RWPE1 (cell line): ENCODE measurements at regions not wholly inside any gene's neighbourhood (a gene's known extent, or its start where the extent isn't known, plus 50 kb on each side); places are given as distances from the start of the nearest gene placed in this dataset.

Source experiments
- CTCF ChIA-PET: fragments of 350-600 bp; sonication (Branson Sonifier 250); formaldehyde crosslinking; extraction: SDS; loops from one replicate; lab custom pipeline; 2021; lab: Yijun Ruan, JAX
- POLR2A ChIA-PET: fragments of 400-600 bp; formaldehyde crosslinking; extraction: SDS; loops from one replicate; lab custom pipeline; 2020; ENCODE audit warnings: antibody characterized with exemption; ENCODE audit not compliant: low non-redundant PET; lab: Yijun Ruan, JAX
- DNase-seq: peaks from one replicate; pipeline ENCODE4 v3.0.0; 2012; ENCODE audit warnings: low spot score
- H3K27ac ChIP-seq: fragments of 450-650 bp; 2 replicates; pipeline ENCODE4 v1.5.1; 2017
- CTCF ChIP-seq: fragments of 450-650 bp; conservative IDR thresholded peaks from 2 replicates; pipeline ENCODE4 v1.5.1; 2017; ENCODE audit warnings: low read depth, mild to moderate bottlenecking

DNA sequence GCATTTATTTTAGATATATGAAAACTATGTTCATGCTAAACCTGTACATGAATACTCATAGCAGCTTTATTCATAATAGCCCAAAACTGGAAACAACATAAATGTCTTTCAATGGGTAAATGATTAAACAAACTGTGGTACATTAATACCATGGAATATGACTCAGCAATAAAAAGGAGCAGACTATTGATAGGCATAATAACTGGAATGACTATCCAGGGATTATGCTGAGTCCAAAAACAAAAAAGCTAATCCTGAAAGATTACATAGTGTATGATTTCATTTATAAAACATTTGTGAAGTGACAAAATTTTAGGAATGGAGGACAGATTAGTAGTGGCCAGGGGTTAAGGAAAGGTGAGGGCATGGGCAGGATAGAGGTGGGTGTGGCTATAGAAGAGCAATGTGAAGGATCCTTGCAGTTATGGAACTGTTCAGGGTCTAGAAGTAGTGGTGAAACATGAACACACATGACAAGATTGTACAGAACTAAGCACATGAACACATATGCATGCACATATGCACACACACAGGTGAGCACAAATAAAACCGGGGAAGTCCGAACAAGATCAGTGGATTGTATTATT lies 61.1 kb upstream of the CDKN3 start:
- ChIA-PET POLR2A (no interaction called here), CTCF (no interaction called here)
- TF ChIP-seq CTCF, result no peak
- no peak for DNase-seq
- no peak overlapping the region for H3K27ac ChIP-seq

DNA sequence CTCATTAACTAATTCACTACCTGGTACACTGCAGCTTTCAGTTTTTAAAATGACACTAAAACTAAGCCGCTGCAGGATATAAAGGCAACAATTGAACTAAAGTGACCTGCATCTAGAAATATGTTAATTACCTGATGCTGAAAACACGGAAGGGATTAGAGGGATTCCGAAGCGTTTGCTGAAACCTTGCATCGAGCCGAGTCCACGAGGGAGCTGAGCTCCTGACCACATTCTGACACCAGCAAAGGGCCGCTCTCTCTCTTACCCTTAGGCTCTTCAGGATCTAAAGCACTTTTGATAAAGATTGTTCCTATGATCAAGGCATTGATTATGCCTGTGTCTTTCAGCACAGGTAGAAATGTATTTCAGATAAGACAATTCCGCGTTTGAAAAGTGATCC lies 59.5 kb upstream of the CDKN3 start:
- H3K27ac ChIP-seq, result no peak overlapping the region
- ChIA-PET POLR2A (no interaction called here), CTCF (interaction anchor here (0.6 to 1.0 kb wide), 2 partner anchors 8 to 895 kb away, joined by 3 to 4 read pairs; no protein-coding TSS in a partner anchor)
- no peak for DNase-seq
- TF ChIP-seq CTCF, result no peak

- H3K27ac ChIP-seq, result no peak overlapping the region
- TF ChIP-seq CTCF, result peak; percentile 64
- peak; percentile 34 for DNase-seq
- POLR2A ChIA-PET, result no interaction called here
- CTCF ChIA-PET, result interaction anchor here (0.5 to 0.8 kb wide), 7 partner anchors 86 to 1925 kb away, joined by 3 to 4 read pairs (median 3); no protein-coding TSS in a partner anchor
Observed at GRCh38 chr14:54338696-54339317, 58.0 kb upstream of the CDKN3 start.

GRCh38 chr14:54339771-54340170 lies 57.0 kb upstream of the CDKN3 start:
- TF ChIP-seq CTCF, result no peak
- no peak for DNase-seq
- H3K27ac ChIP-seq, result no peak overlapping the region
- CTCF ChIA-PET, result no interaction called here
- POLR2A ChIA-PET, result no interaction called here

DNA sequence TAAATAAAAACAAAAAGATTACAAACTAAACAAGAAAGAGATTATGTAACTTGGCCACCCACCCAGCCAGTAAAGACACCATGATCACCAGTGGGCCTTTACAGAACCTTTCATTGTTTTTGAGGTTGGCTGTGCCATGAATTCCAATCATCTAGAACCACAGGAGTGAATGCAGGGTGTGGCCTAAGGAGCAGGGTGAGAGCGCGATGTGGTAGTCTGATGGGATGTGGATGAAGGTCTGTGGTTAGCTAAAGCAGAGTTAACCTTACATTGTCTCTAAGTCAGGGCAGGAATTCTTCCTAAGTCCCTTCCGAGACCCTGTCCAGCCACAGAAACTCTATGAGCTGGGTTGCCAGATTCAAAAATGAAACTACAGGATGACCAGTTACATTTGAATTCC lies 54.0 kb upstream of the CDKN3 start:
- POLR2A ChIA-PET, result no interaction called here
- H3K27ac ChIP-seq, result no peak overlapping the region
- no peak for DNase-seq
- CTCF ChIA-PET, result interaction anchor here (0.5 kb wide), 1 partner anchor 53 kb away, joined by 4 read pairs; no protein-coding TSS in a partner anchor
- no peak for TF ChIP-seq CTCF

DNA sequence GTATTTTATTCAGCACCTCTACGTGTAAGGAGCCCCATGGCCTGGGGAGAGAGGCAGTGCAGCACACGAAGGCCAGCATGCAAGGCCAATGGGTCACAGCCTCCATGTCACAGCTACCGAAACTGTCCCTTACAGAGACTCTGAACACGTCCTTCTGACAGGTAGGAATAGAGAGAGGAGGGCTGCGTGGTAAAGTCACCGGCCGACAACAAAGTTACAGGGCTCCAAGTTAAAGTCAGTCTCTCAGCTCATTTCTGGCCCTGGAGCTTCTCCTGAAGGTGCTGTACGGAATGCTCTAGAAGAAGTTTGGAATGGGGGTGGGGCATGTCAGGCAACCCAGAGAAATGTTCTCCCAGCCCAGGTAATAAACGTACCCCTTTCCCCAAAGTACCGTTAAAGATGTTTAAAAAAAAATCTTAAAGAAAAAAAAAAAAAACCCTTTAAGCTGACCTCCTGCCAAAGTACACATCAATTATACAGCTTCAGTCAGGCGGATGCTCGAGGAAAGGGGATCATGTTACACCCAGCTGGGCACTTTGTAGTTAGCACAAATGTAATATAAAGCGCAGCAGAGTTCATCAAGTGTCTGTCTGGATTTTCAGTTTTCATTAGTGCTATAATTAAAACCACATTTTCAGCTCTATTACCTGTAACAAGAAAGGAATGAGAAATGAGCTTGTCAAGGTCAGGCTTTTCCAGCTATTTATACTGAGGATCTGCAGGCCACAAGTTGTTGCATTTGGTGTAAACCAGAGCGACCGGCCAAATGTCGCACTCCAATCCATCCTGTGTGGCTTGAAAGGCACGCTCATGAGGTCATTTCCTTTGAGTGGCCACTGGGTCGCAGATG lies 53.3 kb upstream of the CDKN3 start:
- ChIA-PET POLR2A (no interaction called here), CTCF (no interaction called here)
- DNase-seq, result no peak
- H3K27ac ChIP-seq, result peak overlapping the region; percentile 20; the same call in 1 of the 2 replicates
- no peak for TF ChIP-seq CTCF
